SU-DHL-6 (cell line): ENCODE measurements at regions not wholly inside any gene's neighbourhood (a gene's known extent, or its start where the extent isn't known, plus 50 kb on each side); places are given as distances from the start of the nearest gene placed in this dataset.

ENCODE experiments used
- H2AFZ ChIP-seq: fragments of 200-600 bp; sonication (generic); 2 replicates; pipeline ENCODE4 v1.6.1; 2014; ENCODE audit warnings: low read depth, mild to moderate bottlenecking, moderate library complexity, mixed read lengths, antibody characterized with exemption, low read length; ENCODE audit not compliant: severe bottlenecking
- H3F3A ChIP-seq: fragments of 200-600 bp; shearing (Covaris generic); 2 replicates; pipeline ENCODE4 v1.6.0; 2016; ENCODE audit warnings: antibody characterized with exemption, mild to moderate bottlenecking; ENCODE audit not compliant: insufficient read depth
- H3K27ac ChIP-seq: fragments of 200-600 bp; sonication (generic); 2 replicates; pipeline ENCODE4 v1.5.1; 2016; ENCODE audit warnings: low read depth, mild to moderate bottlenecking, low read length, moderate library complexity, mixed read lengths
- H3K27me3 ChIP-seq: fragments of 200-600 bp; sonication (generic), shearing (Covaris generic); 2 replicates; pipeline ENCODE4 v1.6.0; 2014; ENCODE audit warnings: mild to moderate bottlenecking, low read length
- H3K36me3 ChIP-seq: fragments of 200-600 bp; sonication (generic); 2 replicates; pipeline ENCODE4 v1.6.1; 2014; ENCODE audit warnings: mild to moderate bottlenecking, low read length, mixed read lengths
- H3K4me2 ChIP-seq: fragments of 300-600, 200-600 bp; shearing (Covaris generic), sonication (generic); 2 replicates; pipeline ENCODE4 v1.6.0; 2014; ENCODE audit warnings: low read length, low read depth, mild to moderate bottlenecking; ENCODE audit not compliant: poor library complexity, severe bottlenecking
- H3K4me3 ChIP-seq: fragments of 200-600 bp; sonication (generic); 2 replicates; pipeline ENCODE4 v1.5.1; 2014; ENCODE audit warnings: antibody characterized with exemption, low read length, mild to moderate bottlenecking, mixed read lengths; ENCODE audit not compliant: insufficient read depth, poor library complexity, severe bottlenecking
- H3K79me2 ChIP-seq: fragments of 200-600 bp; sonication (generic); 2 replicates; pipeline ENCODE4 v1.6.1; 2014; ENCODE audit warnings: mild to moderate bottlenecking, low read length, moderate library complexity; ENCODE audit not compliant: insufficient read depth
- H3K9ac ChIP-seq: fragments of 200-600 bp; sonication (generic); 2 replicates; pipeline ENCODE4 v1.7.0; 2014; ENCODE audit warnings: mild to moderate bottlenecking, low read length
- H3K9me2 ChIP-seq: fragments of 200-600 bp; sonication (generic); replicated peaks from 2 replicates; pipeline ENCODE4 v1.6.1; 2014; ENCODE audit warnings: low read length; ENCODE audit not compliant: insufficient read depth
- H3K9me3 ChIP-seq: fragments of 200-600 bp; sonication (generic); 2 replicates; pipeline ENCODE4 v1.6.1; 2014; ENCODE audit warnings: low read length, mixed read lengths; ENCODE audit not compliant: insufficient read depth
- H4K20me1 ChIP-seq: fragments of 200-600 bp; sonication (generic); 2 replicates; pipeline ENCODE4 v1.6.1; 2014; ENCODE audit warnings: low read depth, mild to moderate bottlenecking, antibody characterized with exemption, low read length, moderate library complexity, mixed read lengths
- CTCF ChIP-seq: fragments of 200-600 bp; sonication (generic); IDR thresholded peaks from one replicate; pipeline ENCODE4 v1.5.1; 2017; ENCODE audit warnings: antibody characterized with exemption, mild to moderate bottlenecking, low read length, moderate library complexity; ENCODE audit not compliant: insufficient read depth, poor library complexity, severe bottlenecking
- EZH2phosphoT487 ChIP-seq: fragments of 200-600 bp; sonication (generic), shearing (Covaris generic); conservative IDR thresholded peaks from 2 replicates; pipeline ENCODE4 v1.6.1; 2018; ENCODE audit warnings: mild to moderate bottlenecking, antibody characterized with exemption, low read length, moderate library complexity, mixed read lengths

GRCh38 chr12:28137414-28137813 lies 52.8 kb upstream of the CCDC91 start:
- H3K79me2 ChIP-seq = no peaks in the 10 kb centered on the region

GRCh38 chr12:28140404-28140803 lies 49.9 kb upstream of the CCDC91 start:
- Histone ChIP-seq H4K20me1 (no peaks in the 10 kb centered on the region), H3F3A (no peaks in the 10 kb centered on the region), H2AFZ (no peak overlapping the region), H3K79me2 (no peaks in the 10 kb centered on the region), H3K27ac (no peak overlapping the region), H3K9me3 (no peaks in the 10 kb centered on the region), H3K4me2 (no peak overlapping the region), H3K4me3 (no peak overlapping the region), H3K9me2 (no peaks in the 10 kb centered on the region), H3K9ac (no peak overlapping the region), H3K27me3 (no peaks in the 10 kb centered on the region), H3K36me3 (no peaks in the 10 kb centered on the region)
- TF ChIP-seq EZH2phosphoT487 (no peak), CTCF (no peak)

More at GRCh38 chr12:28137414-28137813, 52.8 kb upstream of the CCDC91 start:
- H2AFZ ChIP-seq = no peak overlapping the region
- H3K36me3 ChIP-seq = no peaks in the 10 kb centered on the region
- no peak overlapping the region for H3K27ac ChIP-seq
- H3F3A ChIP-seq = no peaks in the 10 kb centered on the region
- H3K9me3 ChIP-seq = no peaks in the 10 kb centered on the region
- H3K27me3 ChIP-seq = no peaks in the 10 kb centered on the region
- H3K9me2 ChIP-seq = no peaks in the 10 kb centered on the region
- no peak overlapping the region for H3K4me2 ChIP-seq
- H3K9ac ChIP-seq = no peak overlapping the region
- H4K20me1 ChIP-seq = no peaks in the 10 kb centered on the region
- TF ChIP-seq CTCF (no peak), EZH2phosphoT487 (no peak)
- no peak overlapping the region for H3K4me3 ChIP-seq
